ENCODE measurements at regions not wholly inside any gene's neighbourhood (a gene's known extent, or its start where the extent isn't known, plus 50 kb on each side); places are given as distances from the start of the nearest gene placed in this dataset.

DNA sequence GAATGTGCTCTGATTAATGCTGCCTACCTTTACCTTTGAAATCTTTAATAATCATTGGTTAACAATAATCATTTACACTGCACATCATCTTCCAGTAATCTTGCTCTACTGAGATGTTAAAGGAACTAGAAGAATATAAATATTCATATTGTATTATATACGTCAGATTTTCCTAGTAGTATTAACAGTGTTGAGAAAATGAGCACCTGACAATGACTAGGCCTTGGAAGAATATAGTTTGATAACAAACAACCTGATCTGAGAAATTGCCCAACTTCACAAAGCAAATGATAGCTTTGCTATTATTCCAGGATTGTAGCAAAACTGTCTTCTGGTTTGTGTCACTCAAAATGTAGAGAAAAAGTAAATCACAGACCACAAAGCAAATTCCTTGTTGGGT lies 467.1 kb downstream of the NOVA1 start:
- no peak for DNase-seq (ENCODE audit: low read depth)

DNA sequence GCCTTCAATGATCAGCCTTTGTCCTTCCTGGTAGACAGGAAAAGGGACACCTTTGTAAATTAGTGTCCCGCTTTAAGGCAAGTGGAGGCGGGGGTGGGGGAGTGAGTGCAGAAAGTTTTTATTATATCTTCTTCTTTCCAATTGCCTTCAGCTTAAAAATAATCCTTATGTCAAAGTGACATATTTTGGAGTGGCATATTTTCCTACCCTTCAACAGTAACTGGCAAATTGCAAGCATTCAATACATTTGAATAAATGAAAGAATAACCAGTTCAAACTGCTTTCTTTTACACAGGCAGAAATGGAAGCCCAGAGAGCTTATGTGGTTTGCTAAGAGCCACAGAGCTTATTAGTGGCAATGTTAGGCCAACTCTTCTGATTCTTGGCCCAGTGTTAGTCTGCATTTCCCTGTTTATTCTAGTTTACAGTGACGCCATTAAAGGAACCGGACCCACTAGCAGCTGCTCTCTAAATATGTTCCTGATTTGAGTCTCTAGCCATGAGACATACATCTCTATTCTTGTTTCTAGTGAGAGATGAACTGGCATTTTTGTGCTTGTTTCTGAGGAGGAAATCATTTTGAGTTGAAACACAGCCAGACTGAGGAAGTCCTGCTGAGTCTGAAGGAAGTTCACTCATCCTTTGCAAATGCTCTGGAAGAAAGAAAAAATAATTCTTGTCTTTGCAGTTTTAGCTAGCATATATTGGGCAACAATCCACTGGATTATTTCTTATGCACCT lies 468.7 kb downstream of the NOVA1 start:
- no peak for DNase-seq (ENCODE audit: low read depth)

DNA sequence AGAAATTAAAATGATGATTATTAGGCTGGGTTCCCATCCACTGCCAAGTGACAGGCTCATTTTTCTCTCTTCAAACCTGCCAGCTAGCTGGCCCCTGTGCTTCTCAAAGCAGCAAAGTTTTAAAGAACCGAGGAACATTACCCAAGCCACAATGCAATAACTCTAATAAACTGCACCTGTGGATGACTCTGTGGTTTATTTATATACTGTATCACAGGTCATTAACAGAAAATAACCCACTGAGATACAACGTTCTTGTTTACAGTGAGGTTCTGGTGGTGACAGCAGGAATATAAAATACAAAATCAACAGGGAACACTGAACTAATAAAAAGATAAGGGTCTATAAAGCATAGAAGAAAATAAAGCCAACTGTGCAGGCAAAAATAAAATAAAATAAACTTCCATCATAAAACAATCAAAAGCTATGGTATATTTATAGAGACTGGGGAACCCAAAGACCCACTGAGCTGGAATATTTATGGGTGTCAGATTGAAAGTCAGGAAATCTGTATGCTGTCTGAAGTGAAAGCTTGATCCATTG lies 472.9 kb downstream of the NOVA1 start:
- no peak for DNase-seq (ENCODE audit: low read depth)

DNA sequence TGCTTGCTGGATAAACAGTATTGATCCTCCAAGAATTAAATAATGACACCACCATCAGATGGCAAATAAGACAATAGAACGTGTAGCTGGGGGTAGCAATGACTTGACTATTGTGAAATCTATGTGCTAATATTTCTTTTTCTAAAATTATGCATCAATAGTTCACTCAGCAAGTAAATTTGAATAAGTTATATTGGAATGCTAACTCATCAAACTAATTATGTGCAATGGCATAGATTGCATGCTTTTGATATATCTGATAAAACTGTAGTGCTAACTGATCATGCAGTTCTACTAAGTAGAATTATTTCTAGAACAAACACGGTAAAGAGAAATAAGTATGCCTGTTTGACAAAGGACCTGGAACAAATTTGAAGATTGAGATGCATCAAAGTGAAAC lies 474.4 kb downstream of the NOVA1 start:
- no peak for DNase-seq (ENCODE audit: low read depth)

DNA sequence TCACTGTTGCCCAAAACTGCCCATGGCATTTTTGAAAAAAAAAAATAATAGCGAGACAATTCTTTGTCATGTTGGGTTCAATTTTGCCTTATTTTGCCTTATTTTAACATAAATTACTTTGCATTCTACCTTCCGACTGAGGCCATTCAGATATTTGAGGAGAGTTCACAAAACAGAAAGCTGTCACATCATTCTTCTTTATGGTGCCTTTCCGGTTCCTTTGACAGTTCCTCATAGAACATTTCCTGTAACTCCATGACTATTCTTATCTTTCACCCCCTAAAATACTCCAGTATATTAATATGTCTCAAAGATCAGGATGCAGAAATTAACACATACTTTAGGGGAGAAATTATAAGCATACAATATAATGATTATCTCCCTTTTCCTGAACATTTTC lies 476.7 kb downstream of the NOVA1 start:
- DNase-seq (ENCODE audit: low read depth) = no peak

DNA sequence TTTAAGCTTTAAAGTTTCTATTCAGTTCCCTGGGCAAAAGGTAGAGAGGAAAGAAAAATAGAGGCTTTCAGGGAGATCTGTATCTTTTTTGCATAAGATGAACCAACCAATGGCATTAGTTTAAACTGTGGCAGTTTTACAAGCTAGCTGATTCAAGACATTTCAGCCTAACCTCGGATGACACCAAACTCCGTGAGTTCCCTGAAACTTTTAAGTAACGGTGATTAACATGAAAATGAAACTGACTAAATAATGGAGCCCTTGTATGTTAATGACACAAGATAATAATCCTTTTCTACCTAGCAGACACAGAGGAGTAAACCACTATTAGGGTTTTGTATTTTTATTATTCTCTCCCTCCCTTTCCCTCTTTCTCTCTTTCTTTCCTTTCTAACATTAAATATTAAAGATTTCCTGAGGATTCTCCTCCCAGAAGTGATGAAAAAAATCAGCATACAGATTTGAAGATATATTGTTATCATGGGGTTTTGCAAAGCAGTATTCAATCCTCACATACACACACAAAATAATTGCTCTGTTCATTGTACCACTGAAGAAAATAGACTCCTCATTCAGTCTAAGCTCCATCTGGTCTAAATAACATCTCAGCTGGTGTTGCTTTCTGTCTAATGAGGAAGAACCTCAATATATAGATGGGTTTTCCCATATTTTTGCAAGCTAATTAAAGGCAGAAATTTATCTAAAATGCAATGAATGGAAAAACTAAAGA lies 483.8 kb downstream of the NOVA1 start:
- DNase-seq (ENCODE audit: low read depth) = no peak

DNA sequence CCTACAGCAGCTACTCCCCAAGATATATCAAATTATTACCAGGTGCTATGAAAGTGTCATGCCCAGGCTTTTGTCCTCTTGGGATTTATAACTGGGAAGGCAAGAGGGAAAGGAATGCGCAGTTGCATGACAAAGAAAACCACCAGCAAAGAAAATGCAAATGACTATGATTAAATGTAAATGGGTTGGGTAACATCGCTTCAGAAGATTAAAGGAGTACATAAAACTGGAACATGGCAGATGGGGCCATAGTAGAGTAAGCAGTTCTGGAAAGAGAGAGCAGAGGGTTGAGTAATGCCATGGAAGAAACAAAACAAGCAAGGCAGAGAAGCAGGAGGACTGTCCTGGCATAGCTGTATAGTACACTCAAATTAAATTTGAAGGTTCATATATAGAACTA lies 493.1 kb downstream of the NOVA1 start:
- DNase-seq (ENCODE audit: low read depth) = no peak

DNA sequence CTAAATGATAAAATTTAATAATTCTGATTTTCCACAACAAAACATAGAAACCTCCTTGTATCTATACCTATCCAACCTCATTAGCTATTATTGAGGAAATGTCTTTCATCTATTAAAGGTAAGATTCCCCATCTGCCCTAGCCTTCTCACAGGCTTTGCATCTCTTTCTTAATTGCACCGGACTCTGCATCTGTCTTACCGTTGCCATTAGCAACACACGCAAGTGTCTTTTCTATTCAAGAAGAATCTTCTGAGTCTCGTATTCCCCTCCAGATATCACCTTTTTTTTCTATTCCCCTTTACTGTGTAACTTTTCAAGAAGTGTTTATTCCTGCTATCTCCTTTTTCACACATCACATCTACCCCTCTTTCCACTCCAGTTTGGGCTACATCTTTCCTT lies 500.0 kb downstream of the NOVA1 start:
- DNase-seq (ENCODE audit: low read depth) = no peak

DNA sequence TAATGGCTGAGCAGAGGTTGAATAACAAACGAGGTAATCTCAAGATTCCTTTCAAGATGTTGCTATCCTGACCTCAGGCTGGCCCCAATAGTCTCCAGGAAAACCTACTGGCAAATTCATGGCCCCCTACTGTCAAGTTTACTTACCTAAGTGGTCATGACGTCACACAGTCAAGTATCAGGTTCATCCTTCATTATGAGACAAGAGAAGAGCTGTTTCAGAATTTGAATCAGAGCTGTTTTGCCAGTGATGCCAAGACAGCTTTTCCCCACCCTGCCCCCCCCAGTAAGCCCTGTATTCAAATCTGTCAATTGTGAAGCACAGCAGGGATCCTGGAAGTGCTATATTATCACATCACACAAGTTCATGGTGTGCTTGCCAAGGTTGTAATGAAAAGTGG lies 509.6 kb downstream of the NOVA1 start:
- DNase-seq (ENCODE audit: low read depth) = no peak

DNA sequence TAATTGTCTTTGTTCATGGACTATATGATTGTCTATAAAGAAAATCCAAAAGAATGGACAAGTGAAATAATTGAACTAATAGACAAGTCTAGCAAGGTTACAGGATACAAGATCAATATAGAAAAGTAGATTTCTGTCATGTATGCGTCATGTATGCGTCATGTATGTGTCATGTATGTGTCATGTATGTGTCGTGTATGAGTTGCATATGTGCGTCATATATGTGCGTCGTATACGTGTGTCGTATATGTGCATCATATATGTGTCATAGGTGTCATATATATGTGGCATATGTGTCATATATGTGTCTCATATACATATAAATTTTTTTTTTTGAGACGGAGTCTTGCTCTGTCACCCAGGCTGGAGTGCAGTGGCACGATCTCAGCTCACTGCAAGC lies 516.8 kb downstream of the NOVA1 start:
- DNase-seq (ENCODE audit: low read depth) = no peak

DNA sequence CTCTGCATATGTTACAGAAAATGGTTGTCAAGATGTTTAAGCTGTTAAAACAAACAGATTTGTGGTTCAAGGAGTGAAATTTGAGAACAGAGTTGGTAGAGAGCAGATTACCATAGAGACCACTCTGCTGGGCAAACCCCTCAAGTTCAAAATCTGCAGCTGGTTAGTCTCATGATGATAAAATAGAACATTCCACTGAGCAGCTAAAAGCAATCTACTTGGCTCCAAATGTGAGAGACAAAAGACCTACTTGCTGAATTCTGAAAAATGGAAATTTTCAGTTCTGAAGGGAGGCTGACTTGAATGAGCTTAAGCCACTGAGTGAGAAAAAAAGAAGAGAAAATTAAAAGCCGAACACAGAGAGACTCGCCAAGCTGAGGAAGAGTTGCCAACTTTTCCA lies 519.3 kb downstream of the NOVA1 start:
- DNase-seq (ENCODE audit: low read depth) = no peak

DNA sequence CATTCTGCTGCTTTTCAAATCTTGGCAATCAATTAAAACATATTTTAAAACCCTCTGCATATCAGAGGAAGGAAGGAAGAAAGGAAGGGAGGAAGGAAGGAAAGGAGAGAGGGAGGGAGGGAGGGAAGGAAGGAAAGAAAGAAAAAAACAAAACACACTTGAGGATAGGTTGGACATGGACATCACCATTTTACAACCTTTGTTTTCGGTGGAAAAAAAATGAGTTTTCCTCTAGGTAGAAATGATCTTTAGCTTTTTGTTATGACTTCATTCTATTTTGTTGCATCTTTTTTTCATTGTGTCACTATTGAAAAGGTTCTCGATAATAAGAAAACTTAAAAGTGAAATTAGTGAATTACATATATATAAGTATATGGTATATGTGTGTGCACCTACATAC lies 522.9 kb downstream of the NOVA1 start:
- no peak for DNase-seq (ENCODE audit: low read depth)

DNA sequence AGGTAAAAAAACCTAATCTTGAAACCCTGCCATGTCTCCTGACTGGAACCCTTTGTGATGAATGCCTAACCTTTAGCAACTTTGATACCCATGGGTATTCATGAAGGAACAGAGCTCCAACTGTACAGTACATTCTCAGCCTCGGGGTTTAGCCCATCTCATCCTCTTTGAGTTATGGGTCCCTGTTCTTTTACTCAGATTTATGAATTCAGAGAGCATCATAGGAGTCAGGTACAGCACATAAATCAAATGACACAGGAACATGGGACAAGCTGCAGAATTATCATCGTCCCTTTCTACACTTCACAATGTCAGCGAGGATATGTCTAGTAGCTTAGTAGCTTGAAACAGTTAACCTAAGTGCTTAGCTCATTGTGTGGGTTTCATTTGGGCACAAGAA lies 527.4 kb downstream of the NOVA1 start:
- DNase-seq (ENCODE audit: low read depth) = no peak

DNA sequence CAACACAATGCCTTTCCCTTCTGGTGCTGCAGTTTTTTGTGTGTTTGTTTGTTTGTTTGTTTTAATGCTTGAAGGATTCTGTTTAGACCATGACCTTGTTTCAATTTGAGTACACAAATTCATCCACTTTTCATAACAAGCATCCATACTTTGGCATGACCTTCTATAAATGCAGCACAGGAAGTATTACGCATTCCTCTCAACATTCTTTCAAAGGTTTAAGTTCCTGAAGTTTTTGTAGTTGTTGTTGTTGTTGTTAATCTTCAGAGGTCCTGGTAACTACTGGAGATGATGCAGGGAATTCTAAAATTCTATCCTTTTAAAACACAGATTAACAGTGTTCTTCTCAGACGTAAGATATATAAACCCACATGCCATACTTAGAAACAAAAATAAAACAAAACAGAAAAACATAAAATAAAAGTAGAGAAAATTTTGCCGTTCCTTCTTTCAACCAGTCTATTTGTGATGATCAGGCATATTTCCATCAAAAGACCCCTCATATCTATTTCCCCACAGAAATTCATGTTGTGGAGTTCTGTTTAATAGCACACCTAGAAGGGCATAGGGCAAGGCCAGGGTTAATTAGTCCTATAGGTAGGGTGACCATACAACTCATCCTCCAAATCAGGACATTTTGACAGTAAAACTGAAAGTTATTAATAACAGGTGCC lies 529.9 kb downstream of the NOVA1 start:
- DNase-seq (ENCODE audit: low read depth) = no peak

DNA sequence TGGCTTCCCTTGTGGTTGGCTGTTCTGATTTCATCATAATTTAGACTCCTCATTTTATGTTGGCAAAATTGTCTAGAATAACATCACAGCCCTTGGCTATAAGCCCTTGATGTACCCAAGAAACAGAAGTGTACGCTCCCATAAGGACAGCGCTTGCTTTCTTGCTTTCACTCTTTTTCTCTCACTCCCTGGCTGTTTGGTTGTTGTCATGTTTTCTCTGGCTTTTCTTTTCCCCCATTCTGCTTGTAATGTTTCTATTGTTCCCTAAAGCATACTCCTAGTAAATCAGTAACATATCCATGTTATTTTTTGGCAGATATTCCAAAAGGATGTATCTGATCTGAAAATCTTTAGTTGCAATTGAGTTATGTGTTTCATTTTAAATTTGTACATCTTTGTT lies 530.5 kb downstream of the NOVA1 start:
- DNase-seq (ENCODE audit: low read depth) = no peak

DNA sequence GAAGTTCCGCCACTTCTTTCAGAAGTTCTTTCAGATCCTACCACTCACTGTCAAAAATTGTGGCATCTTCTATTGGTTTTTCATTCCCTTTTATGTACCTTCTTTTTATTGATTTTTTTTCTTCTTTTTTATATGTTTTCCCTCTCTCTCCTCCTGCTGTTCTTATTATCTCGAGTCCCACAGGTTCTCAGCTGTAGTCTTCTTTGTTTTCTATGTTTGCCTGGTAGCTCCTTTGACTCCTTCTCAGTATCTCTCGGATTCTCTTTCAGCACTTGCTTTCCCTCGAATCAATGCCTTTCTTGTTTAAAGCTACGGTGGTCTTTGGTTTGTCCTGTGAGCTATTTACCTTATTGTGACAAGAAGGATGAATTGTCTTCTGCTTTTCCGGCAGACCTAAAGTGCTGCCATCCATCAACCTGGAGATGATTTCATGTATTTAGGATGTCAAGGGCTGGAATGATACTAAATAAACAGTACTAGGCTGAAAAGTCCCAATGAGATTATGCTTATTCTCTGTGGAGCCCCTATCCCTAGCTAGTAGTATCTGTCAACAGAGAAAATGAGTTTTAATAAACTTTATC lies 541.7 kb downstream of the NOVA1 start:
- no peak for DNase-seq (ENCODE audit: low read depth)

DNA sequence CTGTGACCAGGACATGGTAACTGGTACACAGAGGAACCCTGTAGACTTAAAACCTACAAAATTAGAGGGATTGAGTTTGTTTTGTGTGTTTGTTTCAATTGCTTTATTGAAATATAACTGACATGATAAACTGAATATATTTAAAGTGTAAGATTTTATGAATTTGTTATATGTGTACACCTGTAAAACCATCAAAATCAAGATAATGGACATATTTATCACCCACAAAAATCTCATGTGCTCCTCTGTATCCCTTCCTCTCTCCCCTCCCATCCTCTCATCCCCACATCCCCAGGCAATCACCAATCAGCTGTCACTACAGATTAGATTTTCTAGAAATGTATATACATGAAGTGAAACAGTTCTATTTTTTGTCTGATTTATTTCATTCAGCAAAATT lies 565.5 kb downstream of the NOVA1 start:
- DNase-seq (ENCODE audit: low read depth) = no peak

DNA sequence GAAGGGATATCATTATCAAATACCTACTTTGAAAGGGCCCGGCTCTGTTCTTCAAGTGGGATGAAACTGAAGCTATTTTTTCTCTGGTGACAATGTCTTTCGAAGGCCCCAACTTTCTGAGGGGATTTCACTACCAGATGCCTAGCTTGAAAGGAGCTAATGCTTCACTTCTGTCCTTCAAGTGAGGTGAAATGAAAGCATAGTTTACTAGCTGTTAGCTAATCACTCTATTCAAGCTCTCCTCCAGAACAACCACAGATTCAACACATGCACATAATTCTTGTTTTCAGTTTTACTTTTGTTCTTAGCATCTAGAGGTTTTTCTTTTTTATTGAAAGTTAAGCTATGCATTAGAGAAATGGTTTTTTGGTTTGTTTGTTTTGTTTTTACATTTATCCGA lies 571.4 kb downstream of the NOVA1 start:
- no peak for DNase-seq (ENCODE audit: low read depth)

DNA sequence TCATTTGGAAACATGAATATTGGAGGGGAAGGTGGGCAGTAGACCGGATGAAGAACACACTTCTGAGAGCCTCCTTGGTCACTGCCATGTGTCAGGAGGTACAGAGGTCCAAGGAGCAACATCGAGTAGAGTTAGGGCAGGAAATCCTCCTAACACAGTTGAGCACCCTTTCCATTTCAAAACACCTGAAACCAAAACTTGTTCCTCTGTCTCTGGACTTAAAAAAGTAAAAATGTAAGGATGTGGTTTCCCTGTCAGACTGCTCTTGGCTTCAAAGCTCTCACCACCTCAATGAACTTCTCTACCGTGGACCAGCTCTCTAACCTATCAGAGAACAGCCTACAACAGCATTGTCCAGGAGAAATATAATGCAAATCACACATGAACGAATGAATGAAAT lies 573.9 kb downstream of the NOVA1 start:
- no peak for DNase-seq (ENCODE audit: low read depth)

DNA sequence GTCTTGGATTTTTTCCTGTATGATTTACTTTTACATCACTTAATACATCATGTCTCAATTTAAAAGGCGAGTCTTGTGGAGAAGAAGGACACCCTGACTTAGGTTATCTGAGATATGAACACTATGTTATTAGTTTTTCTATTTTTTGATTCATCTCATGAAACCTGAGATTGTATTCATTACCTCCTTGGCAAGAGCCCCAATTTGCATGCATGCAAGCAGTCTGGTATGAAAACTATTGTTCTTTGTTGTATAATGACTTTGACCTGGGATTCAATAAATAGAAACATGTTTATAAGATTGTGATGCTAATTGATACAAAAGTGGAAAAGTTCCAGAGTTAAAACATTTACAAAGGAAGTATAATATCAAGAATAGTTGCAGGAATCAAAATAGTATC lies 576.1 kb downstream of the NOVA1 start:
- no peak for DNase-seq (ENCODE audit: low read depth)

DNA sequence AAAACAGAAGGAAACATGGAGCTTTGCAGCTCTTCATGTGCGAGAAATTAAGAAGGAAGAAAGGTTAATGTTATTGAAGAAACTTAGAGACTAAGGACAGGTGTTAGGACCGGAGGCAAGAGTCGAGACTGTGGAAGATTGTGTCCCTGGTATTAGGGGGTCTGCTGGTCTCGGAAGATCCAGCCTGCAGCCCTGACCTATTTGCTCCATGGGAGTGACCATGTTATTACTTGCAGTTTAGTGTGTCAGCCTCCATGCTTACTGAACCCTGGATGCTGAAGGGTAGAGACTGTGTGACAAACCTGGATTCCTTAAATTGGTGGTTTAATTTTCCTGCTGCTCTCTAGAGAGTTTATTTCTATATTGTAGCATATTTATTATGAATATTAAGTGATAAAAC lies 580.6 kb downstream of the NOVA1 start:
- no peak for DNase-seq (ENCODE audit: low read depth)

DNA sequence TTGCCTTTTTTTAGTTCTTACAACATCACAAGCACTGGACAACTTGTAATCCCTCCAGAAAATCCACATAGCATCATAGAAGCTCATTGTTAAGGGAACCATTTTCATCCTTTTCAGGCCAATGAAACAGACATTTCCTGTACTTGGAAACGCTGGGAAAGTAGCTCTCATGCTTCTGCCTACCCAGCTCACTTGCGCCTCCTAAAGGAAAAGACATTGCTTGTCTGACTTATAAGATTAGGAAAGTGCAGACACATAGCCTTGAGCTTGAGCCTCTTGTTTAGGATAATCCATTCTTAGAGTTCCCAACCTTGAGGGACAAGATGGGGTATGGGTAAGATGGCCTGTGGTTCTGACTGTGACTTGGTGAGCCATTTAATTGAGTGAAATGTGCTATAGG lies 589.5 kb downstream of the NOVA1 start:
- DNase-seq (ENCODE audit: low read depth) = no peak

DNA sequence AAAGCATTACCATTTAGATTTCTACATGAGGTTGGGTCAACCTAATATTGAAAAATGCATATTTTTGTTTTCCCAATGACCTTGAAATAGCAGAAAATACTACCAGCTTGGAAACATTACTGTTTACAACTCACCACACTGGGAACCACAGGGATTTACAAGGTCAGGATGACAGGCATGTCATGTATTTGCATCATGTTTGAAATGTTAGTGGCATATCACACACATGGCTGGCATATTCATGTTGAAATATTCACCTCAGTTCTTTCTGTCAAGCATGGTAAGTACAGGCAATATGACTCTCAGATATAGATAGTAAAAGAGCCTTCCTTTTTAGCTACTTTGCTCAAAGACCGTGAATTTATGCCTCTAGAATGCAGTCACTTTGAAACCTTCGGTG lies 593.5 kb downstream of the NOVA1 start:
- DNase-seq (ENCODE audit: low read depth) = no peak
